Epidermal melanocyte (primary cell): ENCODE measurements at regions not wholly inside any gene's neighbourhood (a gene's known extent, or its start where the extent isn't known, plus 50 kb on each side); places are given as distances from the start of the nearest gene placed in this dataset.

Experiments
- DNase-seq: peaks from one replicate; pipeline ENCODE4 v3.0.0; 2011; ENCODE audit warnings: low spot score; ENCODE audit not compliant: insufficient read length

DNA sequence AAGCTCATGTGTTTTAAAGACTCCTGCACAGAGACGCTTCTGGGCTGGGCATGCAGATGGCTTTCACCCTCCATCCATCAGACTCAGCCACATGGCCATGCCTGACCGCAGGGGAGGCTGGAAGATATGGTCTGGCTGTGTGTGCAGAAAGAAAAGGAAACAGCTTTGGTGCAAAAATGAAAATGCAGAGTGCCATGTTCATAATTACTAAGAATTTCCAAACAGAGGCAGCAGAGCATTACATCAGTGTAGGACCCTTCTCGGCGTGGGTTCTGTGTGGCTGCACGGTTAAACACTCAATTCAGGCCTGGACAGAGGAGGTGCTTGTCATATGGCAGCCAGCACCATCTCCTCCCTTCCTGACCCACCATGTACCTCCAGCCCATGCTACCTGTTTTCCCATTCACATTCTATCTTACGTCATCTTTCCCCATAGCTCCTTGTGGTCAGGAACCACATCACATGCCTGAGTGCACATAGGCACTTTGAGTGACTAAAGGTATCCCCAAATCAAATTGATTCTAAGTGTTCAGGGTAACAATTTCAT is 200.3 kb upstream of the ID2 start:
- DNase-seq, result no peak

- DNase-seq, result no peak
Observed at GRCh38 chr2:8482432-8482831, 199.4 kb upstream of the ID2 start.

DNA sequence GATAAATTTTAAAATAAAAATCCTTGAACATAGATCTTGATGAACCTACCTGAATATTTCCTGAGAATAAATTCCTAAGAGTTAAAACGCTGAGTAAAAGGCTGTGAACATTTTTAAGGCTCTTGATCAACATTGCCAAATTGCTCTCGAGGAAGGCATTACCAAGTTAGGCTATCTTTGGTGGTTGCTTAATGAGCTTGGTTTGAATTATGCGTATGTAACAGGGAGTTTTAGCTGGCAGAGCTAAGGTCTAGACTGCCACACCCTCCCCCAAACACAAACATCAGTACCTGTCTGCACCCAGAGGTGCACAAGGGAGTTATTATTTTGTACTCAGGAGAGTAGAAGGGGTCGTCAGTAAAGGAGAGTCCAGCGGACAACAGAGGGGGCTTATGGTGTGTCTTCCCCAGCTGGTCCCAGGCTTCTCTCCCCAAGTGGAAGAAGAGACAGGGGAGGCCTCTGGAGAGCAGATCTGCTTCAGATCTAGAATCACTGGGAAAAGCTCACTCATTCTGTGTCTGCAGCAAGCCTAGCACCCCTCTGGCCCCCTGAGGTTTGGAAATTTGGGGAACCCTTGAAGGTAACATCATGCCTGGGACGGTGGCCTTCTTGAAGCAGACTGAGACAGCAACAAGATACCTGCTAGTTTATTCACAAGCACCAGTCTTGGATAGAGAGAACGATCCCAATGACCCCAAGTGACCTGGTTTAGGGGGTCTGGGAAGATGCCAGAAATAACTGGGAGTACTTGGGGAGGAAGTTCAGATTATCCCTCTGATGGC is 197.2 kb upstream of the ID2 start:
- no peak for DNase-seq

DNA sequence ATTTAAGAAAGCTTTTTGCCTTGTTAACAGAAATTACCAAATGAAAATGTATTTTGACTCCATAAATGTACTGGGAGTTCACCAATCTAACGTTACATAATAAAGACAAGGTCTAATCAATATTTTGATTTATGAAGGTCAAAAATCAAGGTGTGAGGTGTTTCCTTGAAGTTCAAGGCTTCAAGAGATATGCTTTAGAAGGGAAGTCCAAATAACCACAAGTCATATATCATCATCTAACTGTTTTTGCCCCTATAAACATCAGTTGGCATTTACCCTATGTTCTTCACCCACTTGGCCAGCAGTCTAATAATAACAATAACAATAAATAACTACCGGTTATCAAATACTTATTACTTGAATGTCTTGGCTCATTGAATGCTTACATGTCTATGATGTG is 196.1 kb upstream of the ID2 start:
- DNase-seq, result no peak

DNA sequence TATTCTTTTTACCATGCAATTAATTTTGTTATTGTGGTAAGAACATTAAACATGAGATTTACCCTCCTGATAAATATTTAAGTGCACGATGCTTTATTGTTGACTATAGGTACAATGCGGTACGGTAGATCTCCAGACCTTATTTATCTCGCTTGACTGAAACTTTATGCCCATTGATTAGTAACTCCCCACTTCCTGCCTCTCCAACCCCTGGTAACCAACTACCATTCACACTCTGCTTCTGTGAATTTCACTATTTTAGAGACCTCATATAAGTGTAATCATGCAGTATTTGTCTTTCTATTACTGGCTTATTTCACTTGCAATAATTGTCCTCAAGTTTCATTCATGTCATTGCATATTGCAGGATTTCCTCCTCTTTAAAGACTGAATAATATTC is 195.7 kb upstream of the ID2 start:
- no peak for DNase-seq

- no peak for DNase-seq
Observed at GRCh38 chr2:8487461-8487932, 194.4 kb upstream of the ID2 start.

GRCh38 chr2:8488001-8488738 is 193.7 kb upstream of the ID2 start:
- DNase-seq, result no peak

- no peak for DNase-seq
Observed at GRCh38 chr2:8489221-8489620, 192.6 kb upstream of the ID2 start.

DNA sequence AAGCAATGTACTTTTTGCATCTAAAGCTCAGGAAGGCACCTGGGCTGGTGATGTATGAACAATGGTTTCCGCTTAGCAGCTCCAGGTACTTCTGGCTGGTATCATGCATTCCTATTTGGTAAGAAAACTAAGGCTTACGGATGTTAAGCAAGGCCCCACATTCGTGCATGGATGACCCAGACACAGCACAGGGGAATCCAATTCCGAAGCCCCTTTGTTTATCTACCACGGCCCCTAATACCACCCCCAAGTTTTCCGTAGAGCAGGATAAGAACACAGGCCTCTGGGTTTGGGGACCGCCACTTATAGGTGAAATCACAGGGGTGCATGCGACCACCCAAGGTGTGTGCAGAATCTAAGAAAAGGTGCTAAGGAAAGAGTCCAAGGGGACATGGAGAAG is 192.1 kb upstream of the ID2 start:
- no peak for DNase-seq

- DNase-seq, result no peak
Observed at GRCh38 chr2:8490166-8490721, 191.6 kb upstream of the ID2 start.

DNA sequence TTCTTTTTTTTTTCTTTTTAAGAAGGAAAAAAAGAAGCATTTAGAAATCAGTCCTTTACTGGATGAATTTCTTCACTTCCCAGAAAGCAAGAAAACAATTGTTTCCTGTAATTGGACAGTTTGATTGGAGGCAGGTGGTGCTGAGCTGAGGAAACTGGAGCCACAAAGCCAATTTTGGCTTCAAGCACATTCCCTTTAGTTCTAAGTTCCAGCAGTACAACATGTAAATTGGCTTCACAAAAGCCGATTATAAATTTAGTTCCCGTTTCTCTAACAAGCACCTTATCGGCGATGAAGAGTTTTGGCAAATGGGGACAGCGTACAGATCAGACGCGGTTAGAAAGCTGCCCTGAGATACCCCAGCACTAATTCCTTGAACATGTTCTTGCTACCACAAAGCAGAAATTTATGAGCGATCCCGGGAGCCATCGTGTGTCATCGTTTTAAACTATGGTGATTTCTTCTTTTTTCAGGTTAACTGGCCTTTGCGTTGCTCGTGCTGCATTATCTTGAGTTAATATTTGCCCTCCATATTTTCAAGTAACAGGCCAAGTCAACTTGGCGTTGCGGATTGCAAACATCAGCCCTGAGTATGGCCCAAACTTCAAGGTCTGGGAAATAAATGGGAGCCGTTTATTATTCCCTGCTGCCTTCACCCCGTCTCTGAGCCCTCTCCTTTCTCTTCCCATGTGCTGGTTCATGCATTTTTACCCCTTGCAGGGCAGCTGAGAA is 190.4 kb upstream of the ID2 start:
- DNase-seq, result no peak

DNA sequence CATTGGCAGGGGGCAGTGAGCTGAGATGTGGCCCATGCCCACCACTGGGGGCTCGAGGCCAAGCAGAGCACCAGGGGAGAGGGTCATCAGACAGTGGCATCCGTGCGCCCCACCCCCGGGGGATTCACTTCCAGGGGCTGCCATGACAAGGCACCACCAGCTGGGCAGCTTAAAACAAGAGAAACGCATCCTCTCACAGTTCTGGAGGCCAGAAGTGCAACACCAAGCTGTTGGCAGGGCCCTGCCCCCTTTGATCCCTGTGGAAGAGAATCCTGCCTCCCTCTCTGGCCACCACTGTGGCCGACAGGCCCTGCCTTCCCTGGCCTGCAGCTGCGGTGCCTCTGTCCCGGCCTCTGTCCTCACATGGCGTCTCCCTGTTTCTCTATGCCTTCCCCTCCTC is 187.7 kb upstream of the ID2 start:
- DNase-seq, result no peak

GRCh38 chr2:8494589-8494988 is 187.3 kb upstream of the ID2 start:
- no peak for DNase-seq

GRCh38 chr2:8495189-8495989 is 186.5 kb upstream of the ID2 start:
- DNase-seq, result no peak

DNA sequence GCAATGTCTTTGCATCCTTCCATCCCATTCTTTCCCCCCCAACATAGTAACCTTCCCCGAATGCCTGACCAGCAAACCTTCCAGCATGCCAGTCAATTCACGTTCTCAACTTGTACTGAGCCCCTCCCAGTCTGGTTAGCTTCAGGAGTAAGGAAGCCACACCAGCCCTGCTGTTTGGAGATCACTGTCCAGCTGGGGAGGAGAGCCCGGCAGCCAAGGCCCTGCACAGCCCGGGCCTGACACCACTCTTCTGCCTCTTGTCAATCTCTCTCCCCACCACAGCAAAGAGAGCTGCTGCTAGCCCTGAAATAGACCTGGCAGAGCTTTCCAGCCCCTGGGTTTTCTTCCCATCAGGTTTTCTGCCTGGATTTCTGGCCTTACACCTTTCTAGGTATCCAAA is 185.8 kb upstream of the ID2 start:
- no peak for DNase-seq

- no peak for DNase-seq
Observed at GRCh38 chr2:8496617-8497016, 185.2 kb upstream of the ID2 start.

- no peak for DNase-seq
Observed at GRCh38 chr2:8498994-8499393, 182.9 kb upstream of the ID2 start.

DNA sequence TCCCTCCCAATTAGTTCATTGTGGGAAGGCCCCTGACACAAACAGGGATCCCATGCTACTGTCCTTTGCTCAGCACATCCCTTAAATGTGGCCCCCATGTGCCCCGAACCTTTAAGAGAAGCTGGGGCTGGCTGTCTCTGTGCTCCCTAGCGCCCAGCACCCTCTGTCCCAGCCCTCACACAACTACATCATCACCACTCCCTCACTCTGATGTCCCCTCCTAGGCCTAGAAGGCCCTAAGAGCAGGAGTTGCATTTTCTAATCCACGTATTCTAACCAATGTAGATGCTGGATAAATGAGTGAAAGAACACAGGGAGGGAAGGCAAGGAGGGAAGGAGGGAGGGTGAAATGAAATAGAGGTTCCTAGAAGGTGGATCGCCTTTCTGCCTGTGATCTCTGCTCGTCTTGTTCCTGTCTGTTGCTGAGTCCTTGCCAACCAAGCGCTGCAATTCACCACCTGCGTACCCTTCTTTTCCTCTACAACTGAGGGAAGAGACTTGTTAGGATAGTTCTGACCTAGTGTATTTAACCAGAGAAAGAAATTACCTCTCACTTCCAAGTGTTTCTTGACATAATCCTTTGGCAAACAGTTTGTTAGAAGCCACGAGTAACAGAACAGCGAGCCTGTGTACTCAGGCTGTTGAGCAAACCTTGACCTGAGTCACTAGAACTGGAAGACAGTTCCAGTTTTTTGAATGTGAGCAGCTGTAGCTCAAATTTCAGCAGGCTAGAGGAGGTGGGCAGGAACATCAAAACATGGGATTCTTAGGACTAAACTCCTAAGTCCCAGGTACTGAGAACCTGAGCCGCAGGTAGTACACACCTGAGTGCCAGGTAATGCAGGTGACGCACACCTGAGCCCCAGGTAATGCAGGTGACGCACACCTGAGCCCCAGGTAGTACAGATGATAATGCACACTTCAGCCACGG is 181.5 kb upstream of the ID2 start:
- no peak for DNase-seq

- DNase-seq, result no peak
Observed at GRCh38 chr2:8501061-8501720, 180.7 kb upstream of the ID2 start.
